NCI-H1048 (cell line): ENCODE measurements at regions not wholly inside any gene's neighbourhood (a gene's known extent, or its start where the extent isn't known, plus 50 kb on each side); places are given as distances from the start of the nearest gene placed in this dataset.

Experiments
- DNase-seq: peaks from one replicate; lab custom pipeline; 2025; lab: John Stamatoyannopoulos, UW

DNA sequence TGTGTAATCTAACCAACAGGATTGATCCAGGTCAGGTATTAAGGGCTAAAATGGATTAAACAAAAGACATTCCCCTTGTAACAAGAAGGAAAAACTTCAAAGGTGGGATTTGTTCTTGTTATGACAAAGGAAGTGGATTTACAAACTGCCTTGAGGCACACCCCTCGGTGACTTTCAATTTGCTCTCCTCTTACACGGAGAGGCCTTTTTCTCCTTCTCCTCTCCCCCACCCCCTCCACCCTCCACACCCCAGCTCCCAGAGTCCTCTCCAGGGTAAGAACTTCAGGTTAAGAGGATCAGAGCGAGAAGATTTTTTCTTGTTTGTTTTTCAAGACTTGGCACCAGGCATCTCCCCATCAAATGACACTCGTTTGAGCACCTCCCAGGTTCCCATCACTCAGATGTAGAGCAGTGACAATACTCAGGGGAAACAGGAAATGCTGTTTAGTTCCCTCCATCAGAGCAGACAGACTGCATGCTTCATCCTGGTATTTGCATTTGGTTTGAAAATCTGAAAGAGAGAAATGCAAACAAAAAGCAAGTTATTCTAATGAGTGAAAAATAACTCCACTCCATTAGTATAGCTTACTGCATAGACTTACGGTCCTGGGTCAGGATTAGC, 77.6 kb upstream of the TMEM260 start:
- DNase-seq: no peak

DNA sequence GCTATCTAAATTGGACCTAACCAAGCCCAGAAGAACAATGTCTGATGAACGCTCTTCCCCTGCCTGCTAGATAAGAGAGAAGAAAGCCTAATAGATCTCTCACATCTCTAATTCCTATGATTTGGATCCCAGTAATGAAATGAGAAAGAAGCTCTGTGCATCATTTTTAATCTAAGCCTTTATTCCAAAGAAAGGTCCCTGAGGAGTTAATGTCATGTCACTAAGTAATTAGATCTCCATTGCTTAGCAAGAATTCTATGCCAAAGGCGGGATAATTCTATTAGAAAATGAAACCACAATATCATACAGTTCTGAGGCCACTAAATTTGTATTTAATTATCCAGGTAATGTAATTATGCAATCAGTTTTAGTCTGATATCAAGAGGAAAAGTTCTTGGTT, 74.2 kb upstream of the TMEM260 start:
- DNase-seq: no peak

- DNase-seq: no peak
Observed at GRCh38 chr14:56512521-56512920, 67.1 kb upstream of the TMEM260 start.

DNA sequence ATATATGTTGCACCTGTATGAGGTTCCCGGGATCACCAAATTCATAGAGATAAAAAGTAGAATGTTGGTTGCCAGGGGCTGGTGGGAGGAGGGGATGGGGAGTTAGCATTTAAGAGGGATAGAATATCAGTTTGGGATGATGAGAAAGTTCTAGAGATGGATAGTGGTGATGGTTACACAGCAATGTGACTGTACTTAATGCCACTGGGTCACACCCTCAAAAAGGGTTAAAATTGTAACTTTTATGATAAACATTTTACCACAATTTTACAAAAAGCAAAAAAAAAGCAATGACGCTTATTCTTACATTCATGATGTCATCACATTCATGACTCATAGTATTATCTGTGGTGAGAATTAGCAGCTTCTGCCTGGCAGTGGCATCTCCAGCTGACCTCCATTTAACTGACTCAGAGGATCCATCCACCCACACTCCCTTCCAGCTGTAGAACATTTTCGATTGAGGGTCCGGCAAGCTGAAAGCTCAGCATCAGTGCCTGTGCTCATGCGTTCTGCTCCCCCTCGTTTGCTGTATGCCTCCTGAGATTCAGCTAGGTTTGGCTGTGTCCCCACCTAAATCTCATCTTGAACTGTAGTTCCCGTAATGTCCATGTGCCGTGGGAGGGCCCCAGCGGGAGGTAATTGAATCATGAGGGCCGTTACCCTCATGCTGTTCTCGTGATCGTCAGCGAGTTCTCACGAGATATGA, 64.8 kb upstream of the TMEM260 start:
- DNase-seq: no peak

DNA sequence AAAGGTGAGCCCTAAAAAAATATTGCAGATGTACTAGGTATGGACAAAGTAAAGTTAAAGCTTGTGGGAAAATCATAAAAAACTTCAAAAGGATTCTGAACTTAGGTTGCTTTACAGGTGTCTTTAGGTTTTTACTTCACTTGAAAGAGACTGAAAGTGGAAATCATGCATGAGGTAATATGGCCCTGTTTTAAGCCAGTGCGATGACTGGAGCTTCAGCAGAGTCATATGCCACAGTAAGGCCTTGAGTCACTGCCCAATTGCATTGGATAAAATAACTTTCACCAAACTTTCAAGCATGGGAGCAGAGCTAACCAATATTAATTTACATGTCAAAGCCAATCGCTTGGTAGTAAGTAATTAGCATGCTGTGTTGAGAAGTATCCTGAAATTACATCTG, 63.9 kb upstream of the TMEM260 start:
- DNase-seq: no peak

GRCh38 chr14:56522403-56522802, 57.2 kb upstream of the TMEM260 start:
- DNase-seq: no peak

- no peak for DNase-seq
Observed at GRCh38 chr14:56524971-56525677, 54.5 kb upstream of the TMEM260 start.

DNA sequence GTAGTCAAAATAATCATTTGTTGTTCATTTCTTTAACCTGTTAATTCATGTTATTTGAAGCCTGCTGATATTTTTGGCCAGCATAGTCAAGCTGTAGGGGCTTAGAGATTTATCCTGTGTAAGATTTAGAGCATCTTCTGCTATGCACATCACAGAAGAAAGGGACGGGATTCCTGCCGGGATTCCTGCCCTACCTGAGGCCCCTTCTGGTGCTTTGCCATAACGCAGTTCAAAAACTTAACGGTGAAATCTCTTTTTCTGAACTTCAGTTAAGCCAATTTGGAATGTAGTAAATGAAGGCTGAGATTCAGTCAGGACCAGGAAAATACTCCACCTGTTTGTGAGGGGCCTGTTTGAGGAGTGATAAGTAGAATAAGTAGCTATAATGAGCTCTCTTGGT, 50.7 kb upstream of the TMEM260 start:
- DNase-seq: no peak
